NCI-H2196 (cell line): ENCODE measurements at regions not wholly inside any gene's neighbourhood (a gene's known extent, or its start where the extent isn't known, plus 50 kb on each side); places are given as distances from the start of the nearest gene placed in this dataset.
"Not testable (repeated sequence)": the region's sequence is repeated elsewhere in the genome, so short reads cannot be mapped to it uniquely, and the experiment has no call there.

ENCODE experiments used
- DNase-seq: peaks from one replicate; lab custom pipeline; 2025; ENCODE audit not compliant: unreplicated experiment; lab: John Stamatoyannopoulos, UW

DNA sequence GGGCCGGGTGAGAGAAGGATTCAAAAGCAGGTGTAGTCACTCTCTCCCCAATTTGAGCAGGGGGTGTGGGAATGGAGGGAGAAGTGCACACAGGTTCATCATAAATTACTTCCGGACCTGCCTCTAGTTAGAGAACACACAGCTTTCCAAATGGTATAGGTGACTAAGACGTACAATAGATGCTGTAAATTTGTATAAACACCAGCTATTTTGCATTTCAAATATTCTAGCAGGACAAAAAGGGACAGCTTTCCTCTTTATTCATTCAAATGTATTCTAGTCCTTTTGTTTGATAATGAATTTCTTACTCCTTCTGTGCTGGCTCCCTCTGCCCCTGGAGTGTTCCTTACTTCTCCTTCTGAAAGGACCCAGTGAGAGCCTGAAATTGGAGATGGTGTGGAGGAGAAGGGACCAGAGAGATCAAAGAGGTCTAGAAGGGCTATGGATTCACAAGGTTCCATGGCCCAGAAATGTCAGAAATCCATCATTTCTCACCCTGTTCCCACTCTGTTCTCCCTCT lies 53.2 kb upstream of the SH3BP4 start:
- DNase-seq, result no peak

DNA sequence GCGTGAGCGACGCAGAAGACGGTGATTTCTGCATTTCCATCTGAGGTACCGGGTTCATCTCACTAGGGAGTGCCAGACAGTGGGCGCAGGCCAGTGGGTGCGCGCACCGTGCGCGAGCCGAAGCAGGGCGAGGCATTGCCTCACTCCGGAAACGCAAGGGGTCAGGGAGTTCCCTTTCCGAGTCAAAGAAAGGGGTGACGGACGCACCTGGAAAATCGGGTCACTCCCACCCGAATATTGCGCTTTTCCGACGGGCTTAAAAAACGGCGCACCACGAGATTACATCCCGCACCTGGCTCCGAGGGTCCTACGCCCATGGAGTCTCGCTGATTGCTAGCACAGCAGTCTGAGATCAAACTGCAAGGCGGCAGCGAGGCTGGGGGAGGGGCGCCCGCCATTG lies 63.4 kb upstream of the SH3BP4 start:
- DNase-seq, result not testable (repeated sequence)

DNA sequence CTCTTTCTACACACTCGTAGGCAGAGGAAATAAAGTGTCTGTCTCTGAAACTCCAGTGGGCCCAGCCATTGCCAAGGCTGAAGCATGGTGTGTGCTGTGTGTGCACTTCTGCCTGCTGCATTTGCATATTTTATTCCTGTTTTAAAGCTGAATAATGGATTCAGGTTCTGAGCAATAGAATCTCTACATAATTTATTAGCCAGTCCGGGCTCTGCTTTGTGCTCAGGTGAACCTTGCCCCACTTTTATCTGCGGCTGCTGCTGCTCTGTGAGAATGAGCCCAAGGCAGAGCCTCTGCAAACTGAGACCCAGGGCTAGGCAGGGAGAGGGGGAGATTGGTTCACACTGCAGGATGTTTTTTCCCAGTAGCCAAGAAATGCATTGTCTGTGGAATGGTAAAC lies 64.6 kb upstream of the SH3BP4 start:
- no peak for DNase-seq

DNA sequence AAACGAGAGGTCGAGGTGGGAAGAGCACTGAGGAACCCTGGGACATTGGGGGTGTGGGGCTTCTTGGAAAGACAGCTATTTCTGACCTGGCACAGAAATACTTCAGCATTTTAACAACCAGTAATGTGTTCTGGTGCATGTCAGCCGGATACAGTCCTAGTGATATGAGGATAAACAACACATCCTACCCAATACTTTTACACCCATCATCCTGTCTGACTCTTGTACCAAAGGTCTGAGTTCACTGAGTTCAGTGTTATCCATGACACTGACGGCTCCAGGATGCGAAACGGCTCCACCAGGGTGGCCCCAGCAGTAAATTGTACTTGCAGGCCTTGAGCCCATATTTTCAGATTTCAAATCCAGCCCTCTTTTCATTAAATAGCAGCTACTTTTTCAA lies 65.9 kb upstream of the SH3BP4 start:
- no peak for DNase-seq

DNA sequence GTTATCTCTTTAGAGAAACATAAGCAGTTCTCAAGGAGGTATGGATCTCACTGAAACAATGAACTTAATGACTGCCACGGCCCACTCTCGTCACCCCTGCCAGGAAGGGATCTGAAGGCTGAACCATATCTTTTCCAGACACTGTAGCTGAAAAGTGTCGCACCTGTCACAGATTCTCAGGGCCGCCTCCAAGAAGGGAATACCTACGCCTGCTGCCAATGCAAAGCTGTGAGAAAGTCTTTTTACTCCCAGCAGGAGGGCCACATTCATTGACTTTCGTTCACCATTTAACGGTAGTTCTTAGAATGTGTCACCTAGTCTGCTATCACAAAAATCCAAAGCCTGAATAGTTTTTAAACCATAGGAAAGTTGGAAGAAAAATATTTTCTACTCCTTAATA lies 66.7 kb upstream of the SH3BP4 start:
- no peak for DNase-seq

DNA sequence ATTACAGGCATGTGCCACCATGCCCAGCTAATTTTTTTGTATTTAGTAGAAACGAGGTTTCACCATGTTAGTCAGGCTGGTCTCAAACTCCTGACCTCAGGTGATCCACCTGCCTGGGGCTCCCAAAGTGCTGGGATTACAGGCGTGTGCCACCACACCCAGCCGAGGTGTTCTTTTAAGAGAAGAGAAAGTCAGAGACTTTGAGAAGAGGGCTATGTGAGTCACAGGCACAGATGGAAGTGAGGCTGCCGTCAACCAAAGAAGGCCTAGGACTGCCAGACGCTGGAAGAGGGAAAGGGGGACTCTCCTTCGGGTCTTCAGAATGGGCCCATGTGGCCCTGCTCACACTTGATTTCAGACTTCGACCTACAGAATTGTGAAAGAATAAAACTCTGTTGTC lies 67.2 kb upstream of the SH3BP4 start:
- no peak for DNase-seq

DNA sequence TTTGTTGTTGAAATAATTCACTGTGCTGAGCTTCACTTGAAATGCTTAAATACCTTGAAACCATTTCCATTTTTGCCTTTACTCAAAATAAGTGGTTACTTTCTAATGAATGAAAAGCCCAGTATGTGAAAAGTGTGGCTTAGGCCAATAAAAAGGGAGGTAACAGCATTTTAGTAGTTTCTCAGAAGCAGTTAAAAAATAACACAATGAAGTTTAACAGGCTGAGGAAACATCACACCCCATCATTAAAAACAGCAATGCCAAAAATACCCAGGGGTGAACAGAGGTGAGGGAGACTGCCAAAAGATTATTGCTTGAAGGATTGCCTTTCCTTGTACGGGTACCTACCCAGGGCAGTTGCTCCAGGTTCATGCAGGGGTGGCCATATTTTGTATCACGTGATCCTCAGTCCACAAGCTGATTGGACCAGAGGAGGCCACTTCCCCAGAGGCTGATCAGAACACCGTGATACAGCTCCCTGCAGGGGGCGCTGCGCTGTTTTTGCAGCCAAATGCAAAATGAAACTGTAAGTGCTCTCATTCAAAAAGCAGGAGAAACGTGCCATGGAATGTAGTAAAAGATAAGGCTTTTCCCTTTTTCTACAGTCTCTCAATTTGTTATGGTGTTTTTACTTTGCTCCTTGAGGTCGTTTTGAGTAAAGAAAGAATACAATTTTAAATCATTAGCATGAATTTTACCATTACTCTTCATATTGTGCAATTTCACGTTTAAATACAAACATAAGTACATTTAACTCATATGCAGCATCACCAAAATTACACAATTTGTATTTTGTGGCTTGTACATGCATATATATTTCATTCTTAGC lies 70.2 kb upstream of the SH3BP4 start:
- DNase-seq, result peak; percentile 97

DNA sequence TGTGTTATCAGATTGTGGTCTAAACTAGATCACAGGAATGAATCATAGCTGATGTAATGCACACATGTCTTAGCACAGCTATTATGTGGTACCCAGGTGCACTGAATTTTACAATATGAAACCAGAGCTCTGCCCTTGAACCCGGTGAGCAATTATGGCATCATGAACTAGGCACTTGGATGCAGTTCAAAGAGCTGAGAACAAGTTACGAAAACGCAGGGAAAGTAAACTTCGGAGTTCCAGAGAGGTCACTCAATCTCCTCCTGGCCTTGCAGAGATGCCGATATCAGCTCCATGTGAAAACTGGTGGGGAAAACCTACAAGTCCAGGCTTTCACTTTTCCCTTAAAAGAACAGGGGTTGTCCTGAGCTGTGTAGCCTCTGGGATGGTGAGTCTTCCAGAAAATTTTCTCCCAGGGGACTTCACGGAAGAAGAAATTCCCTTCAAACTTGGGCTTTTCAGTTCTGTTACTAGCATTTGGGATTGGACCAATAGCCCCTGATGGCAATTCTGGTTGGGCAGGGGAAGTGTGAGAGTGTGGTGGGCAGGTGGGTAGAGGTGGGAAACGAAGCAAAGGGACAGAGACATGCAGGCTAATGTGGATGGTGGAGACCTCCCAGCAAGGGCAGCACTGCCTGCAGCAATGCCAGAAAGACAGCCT lies 71.1 kb upstream of the SH3BP4 start:
- DNase-seq, result peak; percentile 84

DNA sequence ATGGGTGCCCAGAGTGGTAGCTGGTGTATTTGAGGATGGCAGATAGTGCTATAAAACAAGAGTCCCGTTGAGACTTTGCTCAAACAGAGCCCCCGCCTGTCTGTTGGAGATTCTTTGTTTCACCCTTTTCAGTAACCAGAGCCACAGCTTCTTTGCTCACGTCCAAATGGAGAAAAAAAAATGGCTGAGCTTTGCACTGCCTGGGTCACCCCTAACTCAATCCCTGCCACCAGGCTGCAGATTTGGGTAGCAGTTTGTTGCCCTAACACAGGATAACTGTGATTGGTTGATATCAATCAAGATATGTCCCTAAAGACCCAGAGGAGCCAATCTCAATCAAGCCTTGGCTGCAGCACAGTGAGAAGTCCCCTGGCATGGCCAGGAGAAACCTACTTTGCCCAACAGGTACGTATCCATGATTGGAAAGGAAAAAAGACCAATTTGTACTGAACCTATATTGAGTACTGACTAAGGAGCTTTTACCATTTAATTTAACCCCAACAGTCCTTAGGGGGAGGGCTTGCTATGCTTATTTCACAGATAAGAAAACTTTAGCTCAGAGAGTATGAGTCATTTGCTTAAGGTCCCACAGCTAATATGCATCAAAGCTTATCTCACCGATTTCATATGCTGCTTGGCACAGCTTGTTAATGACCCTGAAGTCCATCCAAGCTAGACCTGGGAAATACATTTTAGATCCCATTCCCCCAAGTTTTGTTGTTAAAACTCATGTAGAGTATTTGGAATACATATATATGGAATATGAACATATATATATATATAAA lies 72.0 kb upstream of the SH3BP4 start:
- peak; percentile 48 for DNase-seq

DNA sequence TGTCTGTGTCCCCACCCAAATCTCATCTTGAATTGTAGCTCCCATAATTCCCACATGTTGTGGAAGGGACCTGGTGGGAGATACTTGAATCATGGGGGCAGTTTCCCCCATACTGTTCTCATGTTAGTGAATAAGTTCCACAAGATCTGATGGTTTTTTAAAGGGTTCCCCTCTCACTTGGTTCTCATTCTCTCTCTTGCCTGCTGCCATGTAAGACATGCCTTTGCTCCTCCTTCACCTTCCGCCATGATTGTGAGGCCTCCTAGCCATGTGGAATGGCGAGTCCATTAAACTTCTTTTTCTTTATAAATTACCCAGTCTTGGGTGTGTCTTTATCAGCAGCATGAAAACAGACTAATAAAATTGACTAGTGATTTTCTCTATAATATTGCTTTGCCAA lies 75.2 kb upstream of the SH3BP4 start:
- DNase-seq, result not testable (repeated sequence)

DNA sequence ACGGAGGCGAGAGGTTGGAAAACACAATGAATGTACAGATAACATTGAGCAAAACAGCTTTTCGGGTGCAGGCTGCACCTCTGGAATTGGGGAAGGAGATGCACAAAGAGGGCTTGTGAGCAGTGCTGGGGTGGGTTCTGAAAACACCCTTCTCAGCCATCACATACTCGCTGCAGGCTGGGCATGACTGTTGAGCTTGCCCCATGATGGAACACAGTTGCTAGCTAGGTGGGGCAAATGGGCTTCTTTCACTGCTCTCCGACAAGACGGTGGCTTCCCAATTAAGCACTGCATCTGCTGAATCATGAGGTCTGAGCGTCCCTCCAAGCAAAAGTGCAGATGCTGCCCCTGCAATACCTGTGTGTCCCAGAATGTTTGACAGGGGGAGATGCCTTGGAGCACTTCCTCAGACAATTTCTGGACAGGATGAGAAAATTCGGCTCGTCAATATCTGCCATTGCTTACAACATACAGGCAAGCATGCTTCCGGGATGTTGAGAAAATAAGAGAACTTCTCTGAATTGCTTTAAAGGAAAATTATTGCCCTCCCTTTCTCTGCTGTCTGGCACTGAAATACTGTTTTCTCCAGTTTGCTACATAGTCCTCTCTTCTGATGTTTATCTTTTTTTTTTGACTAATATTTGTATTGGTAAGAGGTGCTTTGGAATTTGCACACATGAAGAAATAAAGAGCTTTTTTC lies 77.3 kb upstream of the SH3BP4 start:
- no peak for DNase-seq

DNA sequence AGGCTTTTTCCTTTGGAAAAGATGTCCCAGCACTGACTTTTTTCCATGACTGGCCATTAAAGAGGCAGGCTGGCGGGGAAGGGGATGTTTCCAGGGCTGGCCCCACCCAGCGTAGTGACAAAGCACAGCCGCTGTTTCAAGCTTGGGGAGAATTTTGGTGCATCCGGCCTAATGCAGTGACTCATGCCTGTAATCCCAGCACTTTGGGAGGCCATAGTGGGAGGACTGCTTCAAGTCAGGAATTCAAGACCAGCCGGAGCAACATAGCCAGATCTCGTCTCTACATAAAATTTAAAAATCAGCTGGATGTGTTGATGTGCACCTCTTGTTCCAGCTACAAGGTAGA lies 78.0 kb upstream of the SH3BP4 start:
- DNase-seq, result no peak

DNA sequence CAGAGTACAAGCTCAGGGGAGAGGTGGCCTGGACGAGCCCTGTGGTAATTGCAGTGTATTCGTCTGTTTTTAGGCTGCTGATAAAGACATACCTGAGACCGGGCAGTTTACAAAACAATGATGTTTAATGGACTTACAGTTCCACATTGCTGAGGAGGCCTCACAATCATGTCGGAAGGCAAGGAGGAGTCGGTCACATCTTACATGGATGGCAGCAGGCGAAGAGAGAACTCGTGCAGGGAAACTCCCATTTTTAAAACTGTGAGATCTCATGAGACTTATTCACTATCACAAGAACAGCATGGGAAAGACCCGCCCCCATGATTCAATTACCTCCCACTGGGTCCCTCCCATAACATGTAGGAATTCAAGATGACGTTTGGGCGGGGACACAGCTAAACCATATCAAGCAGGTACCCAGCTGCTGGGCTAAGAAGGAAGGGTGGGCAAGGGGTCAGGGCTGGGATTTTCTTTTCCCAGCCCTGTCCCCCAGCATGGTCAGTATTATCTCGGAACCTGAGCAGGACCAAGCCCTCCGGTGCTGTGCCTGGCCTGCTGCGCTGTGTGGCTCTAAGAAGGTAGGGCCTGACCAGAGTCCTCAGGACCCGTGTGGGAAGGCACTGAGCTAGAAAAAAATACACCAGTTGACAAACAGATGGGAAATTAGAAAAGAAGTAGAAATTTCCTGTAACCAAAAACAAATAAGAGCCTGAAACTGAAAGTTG lies 78.6 kb upstream of the SH3BP4 start:
- DNase-seq, result no peak

DNA sequence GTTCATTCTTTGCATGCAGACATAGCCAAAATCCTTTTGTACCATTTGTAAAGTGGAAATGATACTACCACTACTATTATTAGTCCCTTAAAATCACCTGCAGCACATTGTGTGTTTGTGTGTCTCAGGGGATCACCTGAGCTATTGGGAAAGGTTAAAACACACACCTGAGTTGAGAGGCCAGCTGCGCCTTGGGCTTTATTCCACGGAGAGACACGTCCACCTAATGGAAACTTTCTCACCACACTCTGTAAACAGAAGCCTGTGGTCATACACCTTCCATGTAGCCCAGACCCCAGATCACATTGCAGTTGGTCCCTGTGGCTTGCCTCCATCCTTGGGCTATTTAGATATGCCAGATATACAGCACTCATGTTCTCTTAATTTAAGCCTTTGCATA lies 81.8 kb upstream of the SH3BP4 start:
- DNase-seq, result no peak

DNA sequence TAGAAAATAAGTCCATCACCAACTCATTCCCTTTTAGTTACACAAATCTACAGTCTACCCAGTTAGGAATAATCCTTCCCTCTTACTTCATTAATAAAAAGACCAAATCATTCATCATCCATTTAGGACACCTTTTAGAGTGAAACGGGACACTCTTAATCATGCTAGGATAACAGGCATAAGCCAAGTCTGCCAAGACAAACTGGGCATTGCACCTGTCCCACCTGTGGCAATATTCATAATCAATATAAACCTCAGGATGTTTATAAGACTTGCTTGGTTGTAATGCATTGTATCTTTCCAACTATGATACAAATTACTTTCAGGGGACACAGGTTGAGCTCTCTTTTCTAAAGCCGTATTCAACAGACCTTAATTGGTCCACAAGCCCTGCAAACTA lies 82.7 kb upstream of the SH3BP4 start:
- no peak for DNase-seq

DNA sequence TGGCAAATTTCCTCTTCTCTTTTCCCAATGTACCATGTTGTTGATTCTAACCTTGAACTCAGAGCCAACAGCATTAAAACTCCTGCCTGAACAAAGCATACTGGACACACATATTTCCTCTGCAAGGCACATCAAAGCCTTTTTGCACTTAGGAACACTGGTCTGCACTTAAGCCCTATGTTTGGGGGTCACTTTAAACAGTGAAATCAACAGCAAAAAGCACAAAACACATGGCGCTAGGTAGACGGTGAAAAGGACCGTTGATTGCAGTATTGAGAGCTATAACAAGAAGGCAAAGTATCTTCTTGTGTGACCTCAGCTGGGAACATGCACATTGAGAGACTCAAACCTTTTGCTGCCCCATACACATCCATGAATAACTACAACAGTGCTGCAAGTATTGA lies 83.9 kb upstream of the SH3BP4 start:
- DNase-seq, result no peak

DNA sequence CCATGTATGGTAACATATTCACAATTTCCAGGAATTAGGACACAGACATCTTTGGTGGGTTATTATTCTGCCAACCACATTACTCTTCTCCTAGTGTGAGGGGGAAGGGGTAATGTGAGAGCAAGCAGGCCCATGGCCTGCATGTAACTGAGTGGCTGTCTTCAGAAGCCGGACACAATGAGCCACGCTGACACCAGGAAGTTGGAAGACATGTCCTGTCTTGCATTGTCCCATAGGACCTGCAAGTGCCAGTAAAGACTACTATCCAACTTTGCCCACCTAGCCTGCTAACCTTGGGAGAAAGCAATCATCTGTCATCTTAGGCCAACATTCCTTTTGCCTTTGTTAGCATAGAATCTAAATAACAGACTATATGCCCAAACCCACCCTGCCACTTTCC lies 86.2 kb upstream of the SH3BP4 start:
- DNase-seq, result no peak

DNA sequence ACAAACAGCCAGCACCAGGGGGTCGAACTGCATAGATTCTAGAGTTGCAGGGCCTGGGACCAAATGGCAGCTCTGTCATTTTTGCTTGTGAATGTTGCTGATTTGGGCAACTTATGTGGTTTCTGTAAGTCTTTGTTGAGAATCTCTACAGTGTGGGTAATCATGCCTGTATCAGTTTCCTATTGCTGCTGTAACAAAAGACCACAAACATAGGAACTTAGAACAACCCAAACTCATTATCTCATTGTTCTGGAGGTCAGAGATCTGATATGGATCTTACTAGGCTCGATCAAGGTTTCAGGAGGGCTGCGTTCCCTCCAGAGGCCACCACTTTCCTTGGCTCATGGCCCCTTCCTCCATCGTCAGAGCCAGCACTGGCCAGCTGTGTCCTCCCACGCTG lies 86.8 kb upstream of the SH3BP4 start:
- no peak for DNase-seq

DNA sequence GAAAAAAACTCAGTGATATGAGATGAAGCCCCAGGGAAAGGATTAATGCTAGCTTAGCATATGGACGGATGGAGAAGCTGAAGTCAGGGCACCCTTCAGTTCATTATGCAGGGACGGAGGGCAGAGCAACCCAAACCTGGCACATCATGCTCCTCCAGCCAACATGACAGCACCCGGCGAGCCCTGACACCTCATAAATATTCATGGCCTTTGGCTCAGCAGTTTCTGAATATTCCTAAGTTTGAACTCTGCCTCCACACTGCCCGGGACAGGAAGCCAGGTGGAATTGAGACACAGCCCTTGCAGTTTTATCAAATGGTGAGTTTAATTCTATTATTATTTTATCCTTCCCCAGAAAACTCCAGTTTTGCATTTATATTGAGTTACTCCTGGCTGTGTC lies 87.3 kb upstream of the SH3BP4 start:
- DNase-seq, result no peak

DNA sequence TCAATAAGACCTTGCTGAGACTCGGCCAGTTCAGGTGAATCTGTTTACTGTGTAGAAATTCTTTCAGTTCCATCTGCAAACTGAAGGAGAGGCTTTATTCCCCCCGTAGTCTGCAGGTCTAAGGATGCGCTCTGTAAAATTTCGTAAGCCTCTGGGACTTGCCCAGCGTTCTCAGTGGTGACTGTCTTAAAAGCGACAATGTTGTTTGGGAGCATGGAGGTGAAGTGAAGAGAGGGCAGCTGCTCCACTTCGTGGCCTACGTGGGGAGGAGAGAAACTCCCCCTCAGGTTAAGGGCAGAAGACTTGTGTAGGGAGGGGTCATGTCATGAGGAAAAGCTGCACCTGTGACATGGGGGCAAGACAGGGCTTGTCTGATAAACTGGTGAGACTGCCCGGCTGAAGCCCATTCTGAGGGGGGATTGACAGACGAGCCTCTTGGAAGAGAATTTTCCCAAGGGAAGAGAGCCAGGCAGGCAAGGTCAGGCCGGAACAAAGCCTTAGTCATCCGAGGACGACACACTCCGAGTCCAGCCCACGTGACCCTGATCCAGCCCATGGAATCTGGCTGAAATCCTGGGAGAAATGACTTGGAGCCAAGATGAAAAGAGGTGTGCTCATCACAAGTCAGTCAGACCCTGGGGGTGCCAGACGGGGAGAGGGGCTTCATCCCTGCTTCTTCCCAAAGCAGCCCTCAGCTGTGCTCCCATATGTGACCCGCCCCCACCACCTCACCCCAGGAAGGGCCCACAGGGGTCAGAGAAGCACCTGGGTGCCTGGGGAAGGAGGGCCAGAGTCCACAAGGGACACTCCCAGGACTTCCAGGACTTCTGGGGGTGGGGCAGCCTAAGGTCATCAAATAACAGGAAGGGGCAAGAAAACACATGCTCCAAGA lies 88.5 kb upstream of the SH3BP4 start:
- DNase-seq, result no peak
